Activated B cell treated with CpG ODN at 0.5 μM for 24 hours (primary cell): ENCODE measurements at regions not wholly inside any gene's neighbourhood (a gene's known extent, or its start where the extent isn't known, plus 50 kb on each side); places are given as distances from the start of the nearest gene placed in this dataset.

Experiments
- ATAC-seq: fragments of 200-7000 bp; cut with Tn5 transposase; one replicate; pipeline ENCODE4 v1.10.0; 2021; ENCODE audit warnings: low read depth, mild to moderate bottlenecking, moderate library complexity
- CTCF ChIA-PET: fragments of 350-600 bp; sonication (Branson Sonifier 250); formaldehyde crosslinking; loops from one replicate; lab custom pipeline; 2021; ENCODE audit warnings: antibody characterized with exemption; lab: Charles Lee
- POLR2A ChIA-PET: fragments of 350-600 bp; sonication (Branson Sonifier 250); formaldehyde crosslinking; loops from one replicate; lab custom pipeline; 2021; ENCODE audit warnings: antibody characterized with exemption; lab: Charles Lee
- DNase-seq: peaks from one replicate; pipeline ENCODE4 v3.0.0; 2022
- H3K27ac Mint-ChIP-seq: one replicate; pipeline ENCODE4 v1.8.0; 2020; ENCODE audit warnings: mixed read lengths
- H3K27me3 Mint-ChIP-seq: one replicate; pipeline ENCODE4 v1.8.0; 2021; ENCODE audit warnings: mixed read lengths
- H3K36me3 Mint-ChIP-seq: one replicate; pipeline ENCODE4 v1.8.0; 2021; ENCODE audit warnings: low read depth, mixed read lengths
- H3K4me1 Mint-ChIP-seq: one replicate; pipeline ENCODE4 v1.8.0; 2021; ENCODE audit warnings: mixed read lengths
- H3K4me3 Mint-ChIP-seq: one replicate; pipeline ENCODE4 v1.8.0; 2020; ENCODE audit warnings: mild to moderate bottlenecking, mixed read lengths
- H3K9me3 Mint-ChIP-seq: one replicate; pipeline ENCODE4 v1.8.0; 2020; ENCODE audit warnings: mixed read lengths
- CTCF ChIP-seq: fragments of 200-600 bp; IDR thresholded peaks from one replicate; pipeline ENCODE4 v1.8.0; 2022; ENCODE audit warnings: antibody characterized with exemption, mild to moderate bottlenecking
- intact Hi-C: fragments of 100-400 bp; cut with micrococcal nuclease; formaldehyde crosslinking; loops from one replicate; pipeline ENCODE4 v1.15.1; 2024

GRCh38 chr4:145295547-145295946 is 115.2 kb upstream of the OTUD4 start:
- Mint-ChIP-seq H3K4me1 (no peaks in the 10 kb centered on the region), H3K4me3 (no peak overlapping the region), H3K9me3 (no peaks in the 10 kb centered on the region), H3K36me3 (no peaks in the 10 kb centered on the region), H3K27me3 (peaks cover 6% of the 10 kb centered on the region), H3K27ac (no peak overlapping the region)
- intact Hi-C loops = no loop called here
- ChIA-PET POLR2A (no interaction called here), CTCF (no interaction called here)
- TF ChIP-seq CTCF = no peak
- ATAC-seq (no peak), DNase-seq (no peak)

- ChIA-PET POLR2A (no interaction called here), CTCF (no interaction called here)
- peaks cover 6% of the 10 kb centered on the region for H3K27me3 Mint-ChIP-seq
- no peak for TF ChIP-seq CTCF
- H3K4me1 Mint-ChIP-seq = no peaks in the 10 kb centered on the region
- no peak overlapping the region for H3K4me3 Mint-ChIP-seq
- no peaks in the 10 kb centered on the region for H3K36me3 Mint-ChIP-seq
- no peak for ATAC-seq
- no peak for DNase-seq
- H3K9me3 Mint-ChIP-seq = no peaks in the 10 kb centered on the region
- H3K27ac Mint-ChIP-seq = no peak overlapping the region
- intact Hi-C loops = no loop called here
Measured at GRCh38 chr4:145295122-145295521, 114.7 kb upstream of the OTUD4 start.

GRCh38 chr4:145293658-145294057 is 113.3 kb upstream of the OTUD4 start:
- Mint-ChIP-seq H3K9me3 (no peaks in the 10 kb centered on the region), H3K4me1 (no peaks in the 10 kb centered on the region), H3K4me3 (no peak overlapping the region), H3K27ac (no peak overlapping the region), H3K27me3 (peaks cover 9% of the 10 kb centered on the region), H3K36me3 (no peaks in the 10 kb centered on the region)
- ATAC-seq = no peak
- DNase-seq = no peak
- intact Hi-C loops = no loop called here
- ChIA-PET CTCF (no interaction called here), POLR2A (no interaction called here)
- no peak for TF ChIP-seq CTCF

- H3K27me3 Mint-ChIP-seq = peaks cover 9% of the 10 kb centered on the region
- no peaks in the 10 kb centered on the region for H3K9me3 Mint-ChIP-seq
- ATAC-seq = no peak
- ChIA-PET CTCF (no interaction called here), POLR2A (no interaction called here)
- no peaks in the 10 kb centered on the region for H3K36me3 Mint-ChIP-seq
- DNase-seq = no peak
- no peaks in the 10 kb centered on the region for H3K4me1 Mint-ChIP-seq
- intact Hi-C loops = no loop called here
- TF ChIP-seq CTCF = no peak
- no peak overlapping the region for H3K27ac Mint-ChIP-seq
- no peak overlapping the region for H3K4me3 Mint-ChIP-seq
Measured at GRCh38 chr4:145290955-145291354, 110.6 kb upstream of the OTUD4 start.

GRCh38 chr4:145289403-145290076 is 109.2 kb upstream of the OTUD4 start:
- Mint-ChIP-seq H3K4me3 (no peak overlapping the region), H3K36me3 (no peaks in the 10 kb centered on the region), H3K27ac (no peak overlapping the region), H3K9me3 (no peaks in the 10 kb centered on the region), H3K27me3 (peaks cover 6% of the 10 kb centered on the region), H3K4me1 (no peaks in the 10 kb centered on the region)
- POLR2A ChIA-PET = no interaction called here
- CTCF ChIA-PET = no interaction called here
- no peak for ATAC-seq
- TF ChIP-seq CTCF = no peak
- DNase-seq = no peak
- intact Hi-C loops = no loop called here
